A549 (cell line): ENCODE measurements at regions not wholly inside any gene's neighbourhood (a gene's known extent, or its start where the extent isn't known, plus 50 kb on each side); places are given as distances from the start of the nearest gene placed in this dataset.

ENCODE experiments used
- ATAC-seq, 2 experiments: fragments of 200-7000 bp in 1 of 2; fragments of >200 bp in 1 of 2; cut with Nextera tagmentation in 1 of 2; cut with Tn5 transposase in 1 of 2; 3 replicates each; pipeline versions ENCODE4 v1.8.0 to v1.9.1; 2018 to 2020; ENCODE audit warnings: mild to moderate bottlenecking in 1 of 2, moderate library complexity in 1 of 2
- CTCF ChIA-PET: fragments of 300-600 bp; sonication (Branson Sonifier 250); formaldehyde crosslinking; extraction: SDS; loops from one replicate; lab custom pipeline; 2021; ENCODE audit warnings: antibody characterized with exemption, inconsistent platforms; lab: Yijun Ruan, JAX
- POLR2A ChIA-PET: fragments of 350-600 bp; formaldehyde crosslinking; extraction: SDS; loops from one replicate; lab custom pipeline; 2021; ENCODE audit warnings: antibody characterized with exemption, inconsistent platforms; lab: Yijun Ruan, JAX
- DNase-seq, 2 experiments: peaks; one replicate each; pipeline versions ENCODE4 v3.0.0 to v3.0.0-alpha.2; 2011 to 2016; ENCODE audit warnings: low read depth in 1 of 2, low spot score in 1 of 2
- FAIRE-seq: peaks from 2 replicates; lab custom pipeline; 2011; peaks lifted over from hg19 to GRCh38; lab: Jason Lieb, UNC
- H3K27ac ChIP-seq, 2 experiments: fragments of >200 bp; sonication (Bioruptor Twin); formaldehyde crosslinking; 3 replicates each; pipeline ENCODE4 v1.5.1; 2016 to 2017
- H3K4me1 ChIP-seq: fragments of >200 bp; sonication (Bioruptor Twin); formaldehyde crosslinking; 3 replicates; pipeline ENCODE4 v1.6.1; 2016
- H3K4me2 ChIP-seq: fragments of >200 bp; sonication (Bioruptor Twin); formaldehyde crosslinking; 3 replicates; pipeline ENCODE4 v1.6.1; 2016
- H3K4me3 ChIP-seq: fragments of >200 bp; sonication (Bioruptor Twin); formaldehyde crosslinking; 3 replicates; pipeline ENCODE4 v1.5.1; 2016
- H3K9me3 ChIP-seq: fragments of >200 bp; sonication (Bioruptor Twin); formaldehyde crosslinking; 3 replicates; pipeline ENCODE4 v1.6.1; 2016
- BHLHE40 ChIP-seq: IDR thresholded peaks from 2 replicates; pipeline ENCODE4 v1.6.1; 2012; ENCODE audit warnings: low read depth, low read length, inconsistent platforms
- CEBPB ChIP-seq, 2 experiments: fragments of >200 bp in 1 of 2; sonication (Bioruptor Twin) in 1 of 2; formaldehyde crosslinking in 1 of 2; IDR thresholded peaks; 2 replicates each; pipeline ENCODE4 v1.6.1; 2012 to 2016
- EHF ChIP-seq: fragments of 250-450 bp; sonication (Bioruptor Pico); IDR thresholded peaks from 2 replicates; pipeline ENCODE4 v1.5.0; 2020; ENCODE audit warnings: mild to moderate bottlenecking
- EHMT2 ChIP-seq: fragments of 200-600 bp; sonication (generic); IDR thresholded peaks from 2 replicates; pipeline ENCODE4 v1.6.1; 2016; ENCODE audit warnings: antibody characterized with exemption, low read depth, mild to moderate bottlenecking, moderate library complexity
- FOSB ChIP-seq: fragments of 250-450 bp; sonication (Bioruptor Pico); IDR thresholded peaks from 2 replicates; pipeline ENCODE4 v1.5.0; 2020; ENCODE audit warnings: mild to moderate bottlenecking, moderate library complexity
- FOSL2 ChIP-seq, 2 experiments: fragments of 450-650 bp in 1 of 2; fragments of >200 bp in 1 of 2; sonication (Bioruptor Twin) in 1 of 2; formaldehyde crosslinking; IDR thresholded peaks; 2 replicates each; pipeline versions ENCODE4 v1.5.0 to v1.6.1; 2016 to 2020; ENCODE audit warnings: mild to moderate bottlenecking in 1 of 2, moderate library complexity in 1 of 2
- GATA3 ChIP-seq: IDR thresholded peaks from 2 replicates; pipeline ENCODE4 v1.6.1; 2012; ENCODE audit warnings: borderline replicate concordance
- HEYL ChIP-seq: fragments of 250-450 bp; sonication (Bioruptor Pico); IDR thresholded peaks from 2 replicates; pipeline ENCODE4 v1.8.0; 2021; ENCODE audit warnings: mild to moderate bottlenecking, moderate library complexity
- HOXB5 ChIP-seq: fragments of 250-450 bp; sonication (Bioruptor Pico); IDR thresholded peaks from 2 replicates; pipeline ENCODE4 v1.5.0; 2020; ENCODE audit warnings: mild to moderate bottlenecking, moderate library complexity
- KDM1A ChIP-seq: fragments of 200-600 bp; sonication (generic); IDR thresholded peaks from 2 replicates; pipeline ENCODE4 v1.6.1; 2016; ENCODE audit warnings: low read depth, mild to moderate bottlenecking
- KDM5A ChIP-seq: fragments of 200-600 bp; sonication (generic); IDR thresholded peaks from 2 replicates; pipeline ENCODE4 v1.6.1; 2016; ENCODE audit warnings: antibody characterized with exemption, mild to moderate bottlenecking
- MYC ChIP-seq: IDR thresholded peaks from 2 replicates; pipeline ENCODE4 v1.6.1; 2012; ENCODE audit warnings: mild to moderate bottlenecking, inconsistent platforms, low read length, improper control_type of control experiment, borderline replicate concordance
- NFE2L2 ChIP-seq: fragments of 150-350 bp; conservative IDR thresholded peaks from 2 replicates; pipeline ENCODE4 v1.6.1; 2014; ENCODE audit warnings: low read length
- PBX3 ChIP-seq: IDR thresholded peaks from 2 replicates; pipeline ENCODE4 v1.6.1; 2012
- PHF8 ChIP-seq: fragments of 200-600 bp; sonication (generic); IDR thresholded peaks from 2 replicates; pipeline ENCODE4 v1.6.1; 2016; ENCODE audit warnings: low read depth, mild to moderate bottlenecking, antibody characterized with exemption, moderate library complexity, borderline replicate concordance
- POLR2A ChIP-seq: IDR thresholded peaks from 2 replicates; pipeline ENCODE4 v1.6.1; 2012; ENCODE audit warnings: mild to moderate bottlenecking, low read length
- POLR2AphosphoS2 ChIP-seq: conservative IDR thresholded peaks from 2 replicates; pipeline ENCODE4 v1.6.1; 2012; ENCODE audit warnings: low read length, improper control_type of control experiment, inconsistent platforms
- RCOR1 ChIP-seq: fragments of 150-350 bp; IDR thresholded peaks from 2 replicates; pipeline ENCODE4 v1.6.1; 2014; ENCODE audit warnings: antibody characterized with exemption, low read length, low read depth
- TFCP2L1 ChIP-seq: fragments of 250-450 bp; sonication (Bioruptor Pico); IDR thresholded peaks from 2 replicates; pipeline ENCODE4 v1.5.0; 2021; ENCODE audit warnings: mild to moderate bottlenecking
- ZSCAN20 ChIP-seq: fragments of 250-450 bp; sonication (Bioruptor Pico); IDR thresholded peaks from 2 replicates; pipeline ENCODE4 v1.8.0; 2022; ENCODE audit warnings: mild to moderate bottlenecking, moderate library complexity
- whole genome bisulfite sequencing: methylation state at CpG from one replicate; pipeline ENCODE4 v1.1.6; 2017; ENCODE audit errors: missing lambda C conversion rate; 5-methylcytosine and 5-hydroxymethylcytosine counted together
- TF ChIP-seq, protein P1 (sequence below): fragments of 200-600 bp; sonication (generic); IDR thresholded peaks from 2 replicates; pipeline ENCODE4 v1.6.1; 2016; ENCODE audit warnings: antibody characterized with exemption, mild to moderate bottlenecking, moderate library complexity
- TF ChIP-seq, protein P2 (sequence below): fragments of >200 bp; sonication (Bioruptor Twin); formaldehyde crosslinking; IDR thresholded peaks from 3 replicates; pipeline ENCODE4 v1.6.1; 2016
- TF ChIP-seq, protein P3 (sequence below): fragments of 150-350 bp; IDR thresholded peaks from 2 replicates; pipeline ENCODE4 v1.6.1; 2014; ENCODE audit warnings: low read depth, mild to moderate bottlenecking, low read length
- TF ChIP-seq, protein P4 (sequence below): fragments of >200 bp; sonication (Bioruptor Twin); formaldehyde crosslinking; IDR thresholded peaks from 3 replicates; pipeline ENCODE4 v1.5.1; 2016

DNA sequence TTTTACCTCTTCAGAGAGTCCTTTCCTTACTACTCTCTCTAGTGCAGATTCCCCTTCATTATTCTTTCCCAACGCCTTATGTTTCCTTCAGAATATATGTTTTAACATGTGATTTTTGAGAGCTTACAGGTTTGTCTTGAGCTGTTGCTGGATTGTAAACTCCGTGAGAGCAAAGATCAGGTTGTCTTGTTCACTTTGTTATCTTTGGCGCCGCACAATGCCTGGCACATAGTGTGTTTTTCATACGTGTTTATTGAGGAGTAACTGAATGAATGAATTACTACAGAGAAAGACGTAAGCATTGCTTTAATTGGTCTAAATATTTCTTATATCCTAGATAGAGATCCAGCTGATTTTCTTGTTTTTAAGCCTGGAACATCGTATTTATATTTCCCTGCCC lies 80.5 kb upstream of the SLC4A4 start:
- no peak overlapping the region for H3K4me2 ChIP-seq
- 78% methylated on average over 7 of the region's 7 CpGs for WGBS
- FAIRE-seq (no peak), DNase-seq (no peak), ATAC-seq (no peak)
- ChIA-PET CTCF (interaction anchor here (1.0 kb wide), 1 partner anchor 453 kb away, joined by 3 read pairs; no protein-coding TSS in a partner anchor), POLR2A (interaction anchor here (0.6 kb wide), 1 partner anchor 419 kb away, joined by 3 read pairs; no protein-coding TSS in a partner anchor)
- no peak overlapping the region for H3K4me3 ChIP-seq
- no peaks in the 10 kb centered on the region for H3K9me3 ChIP-seq
- TF ChIP-seq GATA3 = no peak
- no peak for TF ChIP-seq KDM1A
- TF ChIP-seq TFCP2L1 = no peak
- TF ChIP-seq PHF8 = no peak
- no peak for TF ChIP-seq HOXB5 (CRISPR knock-in tag)
- TF ChIP-seq, protein P1, sequence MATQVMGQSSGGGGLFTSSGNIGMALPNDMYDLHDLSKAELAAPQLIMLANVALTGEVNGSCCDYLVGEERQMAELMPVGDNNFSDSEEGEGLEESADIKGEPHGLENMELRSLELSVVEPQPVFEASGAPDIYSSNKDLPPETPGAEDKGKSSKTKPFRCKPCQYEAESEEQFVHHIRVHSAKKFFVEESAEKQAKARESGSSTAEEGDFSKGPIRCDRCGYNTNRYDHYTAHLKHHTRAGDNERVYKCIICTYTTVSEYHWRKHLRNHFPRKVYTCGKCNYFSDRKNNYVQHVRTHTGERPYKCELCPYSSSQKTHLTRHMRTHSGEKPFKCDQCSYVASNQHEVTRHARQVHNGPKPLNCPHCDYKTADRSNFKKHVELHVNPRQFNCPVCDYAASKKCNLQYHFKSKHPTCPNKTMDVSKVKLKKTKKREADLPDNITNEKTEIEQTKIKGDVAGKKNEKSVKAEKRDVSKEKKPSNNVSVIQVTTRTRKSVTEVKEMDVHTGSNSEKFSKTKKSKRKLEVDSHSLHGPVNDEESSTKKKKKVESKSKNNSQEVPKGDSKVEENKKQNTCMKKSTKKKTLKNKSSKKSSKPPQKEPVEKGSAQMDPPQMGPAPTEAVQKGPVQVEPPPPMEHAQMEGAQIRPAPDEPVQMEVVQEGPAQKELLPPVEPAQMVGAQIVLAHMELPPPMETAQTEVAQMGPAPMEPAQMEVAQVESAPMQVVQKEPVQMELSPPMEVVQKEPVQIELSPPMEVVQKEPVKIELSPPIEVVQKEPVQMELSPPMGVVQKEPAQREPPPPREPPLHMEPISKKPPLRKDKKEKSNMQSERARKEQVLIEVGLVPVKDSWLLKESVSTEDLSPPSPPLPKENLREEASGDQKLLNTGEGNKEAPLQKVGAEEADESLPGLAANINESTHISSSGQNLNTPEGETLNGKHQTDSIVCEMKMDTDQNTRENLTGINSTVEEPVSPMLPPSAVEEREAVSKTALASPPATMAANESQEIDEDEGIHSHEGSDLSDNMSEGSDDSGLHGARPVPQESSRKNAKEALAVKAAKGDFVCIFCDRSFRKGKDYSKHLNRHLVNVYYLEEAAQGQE = no peak
- no peak for TF ChIP-seq MYC
- TF ChIP-seq EHF (CRISPR knock-in tag) = no peak
- TF ChIP-seq RCOR1 = no peak
- TF ChIP-seq CEBPB (IDR thresholded peaks at IDR 0.05) = no peak
- TF ChIP-seq HEYL = no peak
- no peak for TF ChIP-seq POLR2A
- TF ChIP-seq NFE2L2 = no peak
- TF ChIP-seq, protein P2, sequence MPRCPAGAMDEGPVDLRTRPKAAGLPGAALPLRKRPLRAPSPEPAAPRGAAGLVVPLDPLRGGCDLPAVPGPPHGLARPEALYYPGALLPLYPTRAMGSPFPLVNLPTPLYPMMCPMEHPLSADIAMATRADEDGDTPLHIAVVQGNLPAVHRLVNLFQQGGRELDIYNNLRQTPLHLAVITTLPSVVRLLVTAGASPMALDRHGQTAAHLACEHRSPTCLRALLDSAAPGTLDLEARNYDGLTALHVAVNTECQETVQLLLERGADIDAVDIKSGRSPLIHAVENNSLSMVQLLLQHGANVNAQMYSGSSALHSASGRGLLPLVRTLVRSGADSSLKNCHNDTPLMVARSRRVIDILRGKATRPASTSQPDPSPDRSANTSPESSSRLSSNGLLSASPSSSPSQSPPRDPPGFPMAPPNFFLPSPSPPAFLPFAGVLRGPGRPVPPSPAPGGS = no peak
- no peak for TF ChIP-seq POLR2AphosphoS2
- TF ChIP-seq EHMT2 = no peak
- TF ChIP-seq FOSB = no peak
- TF ChIP-seq, protein P3, sequence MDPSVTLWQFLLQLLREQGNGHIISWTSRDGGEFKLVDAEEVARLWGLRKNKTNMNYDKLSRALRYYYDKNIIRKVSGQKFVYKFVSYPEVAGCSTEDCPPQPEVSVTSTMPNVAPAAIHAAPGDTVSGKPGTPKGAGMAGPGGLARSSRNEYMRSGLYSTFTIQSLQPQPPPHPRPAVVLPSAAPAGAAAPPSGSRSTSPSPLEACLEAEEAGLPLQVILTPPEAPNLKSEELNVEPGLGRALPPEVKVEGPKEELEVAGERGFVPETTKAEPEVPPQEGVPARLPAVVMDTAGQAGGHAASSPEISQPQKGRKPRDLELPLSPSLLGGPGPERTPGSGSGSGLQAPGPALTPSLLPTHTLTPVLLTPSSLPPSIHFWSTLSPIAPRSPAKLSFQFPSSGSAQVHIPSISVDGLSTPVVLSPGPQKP = no peak
- TF ChIP-seq, all 56 proteins: peak for 0
- H3K4me1 ChIP-seq = no peaks in the 10 kb centered on the region
- H3K27ac ChIP-seq = no peak overlapping the region

DNA sequence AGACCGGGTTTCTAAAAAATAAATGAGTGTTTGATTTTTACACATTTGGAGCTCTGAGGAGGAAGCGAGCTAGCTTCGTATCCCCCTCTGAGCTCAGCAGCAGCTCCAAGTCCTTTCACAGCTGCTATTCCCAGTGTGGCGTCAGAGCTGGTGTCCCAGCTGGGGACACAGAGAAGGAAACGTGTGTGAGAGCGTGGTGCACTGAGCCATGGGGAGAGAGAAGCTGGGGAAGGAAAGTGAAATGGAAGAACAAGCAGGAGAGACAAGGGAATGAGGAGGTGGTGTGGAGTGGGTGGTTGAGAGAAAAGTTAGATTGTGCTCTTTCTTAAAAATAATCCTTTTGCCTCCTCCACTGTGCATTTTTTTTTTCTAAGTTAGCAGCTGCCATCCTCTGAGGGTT lies 79.5 kb upstream of the SLC4A4 start:
- WGBS = 79% methylated on average over 6 of the region's 6 CpGs
- TF ChIP-seq EHMT2 (no peak), GATA3 (no peak), FOSL2 (IDR thresholded peaks at IDR 0.05) (no peak), FOSL2 (CRISPR knock-in tag; IDR thresholded peaks at IDR 0.05) (no peak), BHLHE40 (no peak), ZSCAN20 (CRISPR knock-in tag) (no peak), KDM5A (no peak), PBX3 (no peak)
- TF ChIP-seq, protein P4, sequence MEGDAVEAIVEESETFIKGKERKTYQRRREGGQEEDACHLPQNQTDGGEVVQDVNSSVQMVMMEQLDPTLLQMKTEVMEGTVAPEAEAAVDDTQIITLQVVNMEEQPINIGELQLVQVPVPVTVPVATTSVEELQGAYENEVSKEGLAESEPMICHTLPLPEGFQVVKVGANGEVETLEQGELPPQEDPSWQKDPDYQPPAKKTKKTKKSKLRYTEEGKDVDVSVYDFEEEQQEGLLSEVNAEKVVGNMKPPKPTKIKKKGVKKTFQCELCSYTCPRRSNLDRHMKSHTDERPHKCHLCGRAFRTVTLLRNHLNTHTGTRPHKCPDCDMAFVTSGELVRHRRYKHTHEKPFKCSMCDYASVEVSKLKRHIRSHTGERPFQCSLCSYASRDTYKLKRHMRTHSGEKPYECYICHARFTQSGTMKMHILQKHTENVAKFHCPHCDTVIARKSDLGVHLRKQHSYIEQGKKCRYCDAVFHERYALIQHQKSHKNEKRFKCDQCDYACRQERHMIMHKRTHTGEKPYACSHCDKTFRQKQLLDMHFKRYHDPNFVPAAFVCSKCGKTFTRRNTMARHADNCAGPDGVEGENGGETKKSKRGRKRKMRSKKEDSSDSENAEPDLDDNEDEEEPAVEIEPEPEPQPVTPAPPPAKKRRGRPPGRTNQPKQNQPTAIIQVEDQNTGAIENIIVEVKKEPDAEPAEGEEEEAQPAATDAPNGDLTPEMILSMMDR = no peak
- TF ChIP-seq, protein P1 = no peak
- TF ChIP-seq, protein P2 = no peak

More for the DNA sequence above, 79.5 kb upstream of the SLC4A4 start:
- no peak for DNase-seq
- no peaks in the 10 kb centered on the region for H3K4me1 ChIP-seq
- no peak overlapping the region for H3K27ac ChIP-seq
- FAIRE-seq = no peak
- H3K4me3 ChIP-seq = no peak overlapping the region
- ChIA-PET CTCF (interaction anchor here (0.6 to 1.0 kb wide), 2 partner anchors 180 to 452 kb away, joined by 3 read pairs; no protein-coding TSS in a partner anchor), POLR2A (no interaction called here)
- no peaks in the 10 kb centered on the region for H3K9me3 ChIP-seq
- ATAC-seq = no peak
- H3K4me2 ChIP-seq = no peak overlapping the region
